Jurkat, Clone E6-1 (cell line): ENCODE measurements at regions not wholly inside any gene's neighbourhood (a gene's known extent, or its start where the extent isn't known, plus 50 kb on each side); places are given as distances from the start of the nearest gene placed in this dataset.

Experiments
- DNase-seq: peaks from one replicate; pipeline ENCODE4 v3.0.0-alpha.2; 2011; ENCODE audit warnings: low read depth, low spot score
- H3K4me3 ChIP-seq: 2 replicates; pipeline ENCODE4 v1.5.1; 2011; ENCODE audit warnings: mild to moderate bottlenecking, low read length, control low read depth, moderate library complexity

DNA sequence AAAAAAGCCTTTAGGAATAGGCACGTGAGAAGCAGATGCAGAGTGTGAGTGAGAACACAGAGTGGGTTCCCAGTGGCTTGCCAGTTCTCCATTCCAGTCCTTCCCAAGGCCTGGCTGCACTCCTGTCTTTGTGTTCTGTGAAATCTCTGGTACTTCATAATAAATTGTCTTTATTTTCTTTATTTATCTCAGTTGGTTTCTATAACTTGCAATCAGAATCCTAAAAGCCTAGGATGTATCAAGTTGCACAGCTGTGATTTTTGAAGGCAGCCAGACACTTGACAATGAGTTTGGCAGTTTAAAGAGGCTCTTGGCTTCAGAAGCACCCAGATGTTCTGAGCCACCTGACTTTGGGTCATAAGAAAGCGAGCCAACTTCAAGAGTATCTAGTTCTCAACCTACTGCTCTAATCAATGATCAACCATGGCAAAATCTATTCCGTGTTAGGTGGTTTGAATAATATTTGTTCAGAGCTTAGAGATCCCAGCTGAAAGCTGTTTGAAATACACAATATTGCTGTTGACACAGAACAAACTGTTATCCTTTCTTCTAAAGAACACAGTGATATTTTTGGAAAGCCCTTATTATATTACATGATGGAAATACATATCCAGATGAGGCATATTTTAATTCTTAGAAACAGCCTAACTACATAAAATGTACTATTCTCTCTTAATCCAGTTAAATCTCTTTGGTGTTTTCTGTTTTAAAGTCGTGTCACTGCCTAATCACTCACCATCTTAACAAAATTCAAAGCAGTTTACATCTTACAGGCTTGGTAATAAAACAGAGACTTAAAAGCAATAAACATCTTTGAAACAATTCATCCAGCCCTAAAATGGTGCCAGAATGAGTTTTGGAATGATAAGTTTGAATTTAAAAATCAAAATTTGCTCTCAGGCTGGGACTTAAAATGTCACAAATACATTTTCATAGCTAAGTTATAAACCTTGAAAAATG lies 483.0 kb upstream of the NBEA start:
- no peak for DNase-seq

DNA sequence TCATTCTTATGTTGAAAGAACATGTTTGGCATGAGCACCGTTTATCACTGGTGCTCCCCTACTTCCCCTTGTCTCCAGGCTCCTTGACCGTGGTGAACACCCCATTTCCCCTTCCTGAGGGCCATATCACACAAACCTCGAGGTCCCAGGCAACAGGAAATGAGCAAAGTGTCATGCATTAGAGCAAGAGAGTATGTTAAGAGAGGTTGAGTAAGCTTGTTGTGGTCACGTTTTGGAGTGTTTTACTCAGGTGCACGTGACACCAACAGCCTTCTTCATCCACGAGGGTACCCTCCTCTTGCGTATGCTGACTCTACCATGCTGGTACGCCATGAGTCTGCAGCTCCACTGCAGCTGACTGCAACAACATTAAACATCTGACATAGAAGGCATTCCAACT lies 482.2 kb upstream of the NBEA start:
- no peak overlapping the region for H3K4me3 ChIP-seq
- peak; percentile 1 for DNase-seq

More for the DNA sequence above, 483.0 kb upstream of the NBEA start:
- no peak overlapping the region for H3K4me3 ChIP-seq

DNA sequence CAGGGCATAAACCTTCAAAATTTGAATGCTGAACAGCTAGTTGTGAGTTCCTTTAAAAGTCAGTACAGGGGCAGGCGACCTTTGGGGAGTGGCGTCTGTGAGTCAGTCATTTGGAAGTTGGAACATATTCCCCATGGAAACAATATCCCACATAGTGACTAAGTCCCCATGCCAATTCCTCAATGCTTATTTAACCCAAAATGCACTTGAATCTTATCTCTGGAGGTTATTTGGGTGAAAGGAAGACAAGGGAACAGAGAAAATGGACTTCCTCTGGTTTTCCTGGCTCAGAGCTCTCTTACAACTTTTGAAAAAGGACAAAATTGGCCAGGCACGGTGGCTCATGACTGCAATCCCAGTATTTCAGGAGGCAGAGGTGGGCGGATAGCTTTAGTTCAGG lies 479.2 kb upstream of the NBEA start:
- no peak overlapping the region for H3K4me3 ChIP-seq
- DNase-seq, result no peak

DNA sequence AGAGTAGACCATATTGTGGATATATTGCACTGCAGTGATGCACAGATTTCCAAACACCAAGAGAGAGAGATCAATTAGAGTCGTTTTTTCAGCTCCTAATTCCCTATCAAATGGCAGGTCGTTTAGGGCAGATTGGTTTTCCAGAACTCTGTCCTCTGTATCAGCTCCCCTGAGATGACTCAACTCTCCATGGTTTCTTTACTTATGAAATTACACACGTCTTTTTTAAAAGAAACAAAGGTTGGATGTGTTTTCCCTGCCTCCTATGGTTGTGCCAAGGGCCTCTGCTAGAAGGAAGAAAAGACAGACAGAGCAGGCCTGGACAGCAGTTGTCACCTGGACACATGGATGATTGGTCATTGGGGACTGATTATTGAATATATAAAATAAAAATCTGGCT lies 478.1 kb upstream of the NBEA start:
- no peak for DNase-seq
- H3K4me3 ChIP-seq, result no peak overlapping the region

DNA sequence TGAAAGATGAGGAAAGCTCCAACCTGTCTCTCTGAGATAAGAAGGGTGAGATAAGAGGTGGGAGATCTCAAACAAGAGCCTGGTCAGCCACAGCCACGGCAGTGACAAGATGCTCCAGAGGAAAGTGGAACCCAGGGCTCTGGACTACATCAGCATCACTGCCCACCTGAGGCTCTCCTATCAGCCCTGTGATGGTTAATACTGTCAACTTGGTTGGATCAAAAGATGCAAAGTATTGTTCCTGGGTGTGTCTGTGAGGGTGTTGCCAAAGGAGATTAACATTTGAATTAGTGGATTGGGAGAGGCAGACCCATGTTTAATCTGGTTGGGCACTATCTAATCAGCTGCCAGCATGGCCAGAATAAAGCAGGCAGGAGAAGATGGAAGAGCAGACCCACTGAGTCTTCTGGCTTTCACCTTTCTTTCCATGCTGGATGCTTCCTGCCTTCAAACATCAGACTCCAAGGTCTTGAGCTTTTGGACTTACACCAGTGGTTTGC lies 476.6 kb upstream of the NBEA start:
- H3K4me3 ChIP-seq, result no peak overlapping the region
- DNase-seq, result no peak

DNA sequence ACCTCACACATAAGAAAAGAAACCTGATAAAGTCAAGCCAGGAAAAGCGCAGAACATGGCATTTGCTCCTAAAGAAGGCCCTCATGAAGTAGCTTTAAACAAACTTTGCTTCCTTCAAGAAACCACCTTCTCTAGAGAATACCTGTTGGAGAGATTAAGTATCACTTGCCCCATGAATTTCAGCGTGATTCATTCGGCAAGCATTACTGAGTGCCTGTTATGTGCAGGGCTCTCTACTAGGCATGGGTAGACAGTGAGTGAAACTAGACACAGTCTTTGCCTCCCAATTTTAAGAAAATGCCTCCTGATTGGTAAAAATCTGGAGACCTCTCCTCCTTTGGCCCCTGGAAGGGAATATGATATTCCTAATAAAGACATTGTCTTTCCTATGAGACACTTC lies 475.8 kb upstream of the NBEA start:
- H3K4me3 ChIP-seq, result no peak overlapping the region
- DNase-seq, result no peak

DNA sequence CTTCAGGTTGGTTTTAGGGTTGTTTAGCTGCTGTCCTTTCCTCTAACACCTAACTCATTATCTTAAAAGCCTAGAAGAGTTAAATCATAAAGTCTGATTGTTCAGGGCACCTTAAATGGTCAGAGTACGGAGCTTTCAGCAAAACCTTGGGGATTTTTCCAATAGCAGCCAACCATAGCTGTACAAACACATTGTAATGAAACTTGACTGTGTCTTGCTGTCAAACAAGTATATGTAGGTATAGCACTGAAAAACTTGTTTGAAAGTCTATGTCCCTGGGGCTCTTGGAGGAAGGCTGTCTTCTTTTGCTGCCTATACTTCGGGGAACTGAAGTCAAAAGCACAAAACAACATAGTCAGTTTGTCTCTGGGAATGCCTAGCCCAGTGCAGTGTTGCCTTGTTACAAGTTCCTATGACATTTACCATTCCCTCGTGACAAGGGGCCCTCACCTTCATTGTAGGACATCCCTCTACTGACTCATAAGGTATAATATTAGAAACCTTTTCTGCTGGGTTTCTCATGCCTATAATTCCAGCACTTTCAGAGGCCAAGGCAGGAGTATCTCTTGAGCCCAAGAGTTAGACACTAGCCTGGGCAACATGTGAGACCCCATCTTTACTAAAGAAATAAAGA lies 474.5 kb upstream of the NBEA start:
- H3K4me3 ChIP-seq, result no peak overlapping the region
- DNase-seq, result no peak

DNA sequence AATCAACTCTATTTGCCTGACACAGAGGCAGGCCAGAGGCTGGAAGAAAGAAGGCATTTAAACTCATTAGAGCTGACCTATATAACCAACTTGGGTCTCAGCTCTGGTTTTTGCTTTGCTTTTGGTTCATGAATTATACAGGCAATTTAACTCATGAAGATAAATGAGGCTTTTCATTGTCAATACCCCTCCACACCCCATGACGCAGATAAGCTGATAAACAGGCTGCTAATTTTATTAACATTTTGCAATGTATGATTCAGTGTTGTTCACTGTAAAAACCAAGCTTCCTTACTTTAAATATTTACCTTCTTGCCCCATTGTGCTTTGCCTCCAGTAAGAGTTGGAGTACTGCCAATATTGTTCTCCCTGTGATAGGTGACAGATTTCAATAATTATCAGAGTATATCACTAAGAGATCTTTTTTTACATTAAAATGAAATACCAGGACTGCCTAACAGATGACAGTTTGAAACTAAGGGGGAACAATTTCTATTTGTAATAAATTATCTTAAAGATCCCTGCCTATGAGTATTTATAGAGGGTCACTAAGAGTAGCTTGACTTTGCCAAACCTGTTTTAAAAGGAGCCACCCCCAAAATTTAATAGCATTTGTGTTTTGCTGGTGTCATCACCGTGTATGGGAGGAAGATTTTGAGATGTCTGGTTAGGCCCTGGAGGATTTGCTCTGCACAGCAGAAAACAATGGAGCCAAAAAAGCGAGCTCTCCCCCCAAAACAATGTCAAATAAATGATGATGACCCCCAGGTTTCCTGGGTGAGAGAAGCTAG lies 472.7 kb upstream of the NBEA start:
- no peak overlapping the region for H3K4me3 ChIP-seq
- no peak for DNase-seq

DNA sequence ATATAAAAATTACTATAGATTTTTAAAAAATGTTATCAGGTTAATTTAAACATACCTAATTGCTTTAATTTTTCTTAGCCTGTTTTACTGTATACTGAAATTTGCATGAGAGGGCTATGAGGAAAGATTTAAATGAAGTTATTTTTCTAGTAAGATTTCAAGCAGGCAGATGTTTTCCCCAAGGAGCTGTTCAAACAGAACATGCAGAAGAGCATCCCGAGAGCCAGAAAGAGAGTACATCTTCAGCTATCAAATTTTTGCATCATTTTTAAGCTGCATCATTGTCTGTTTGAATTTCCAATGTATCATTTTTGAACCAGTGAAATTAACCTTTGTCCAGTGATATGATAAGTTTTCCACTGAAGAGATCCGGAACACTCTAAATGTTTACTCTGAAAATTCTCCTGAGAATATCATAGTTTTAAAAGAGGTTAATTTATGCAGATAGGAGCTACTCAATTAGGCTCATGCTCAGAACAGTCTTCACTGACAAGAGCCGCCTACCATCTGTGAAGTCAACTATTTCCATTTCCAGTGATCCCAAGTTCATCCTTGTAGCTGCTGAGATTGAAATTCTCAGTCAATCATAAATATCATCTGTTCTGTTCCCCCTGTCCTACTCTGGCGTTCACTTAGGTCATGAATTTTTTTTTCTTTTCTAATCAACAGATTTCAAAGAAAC lies 467.7 kb upstream of the NBEA start:
- DNase-seq, result no peak
- H3K4me3 ChIP-seq, result no peak overlapping the region

DNA sequence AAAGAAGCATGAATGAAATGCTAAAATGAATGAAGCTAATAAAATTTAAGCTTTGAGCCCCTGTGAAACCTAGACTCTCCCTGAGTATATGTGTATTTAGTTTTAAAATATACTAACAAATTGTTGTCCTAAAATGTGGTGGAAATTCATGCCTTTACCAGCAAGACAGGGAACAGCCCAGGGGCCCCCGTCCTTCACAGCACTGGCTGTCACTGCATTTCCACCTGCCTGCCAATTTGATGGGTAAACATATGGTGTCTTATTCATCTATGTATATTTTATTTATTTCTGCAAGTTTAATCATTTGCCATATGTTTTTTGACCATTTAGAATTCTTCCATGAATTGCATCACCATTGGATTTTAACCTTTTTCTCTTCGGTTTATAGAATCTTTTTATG lies 463.7 kb upstream of the NBEA start:
- H3K4me3 ChIP-seq, result no peak overlapping the region
- DNase-seq, result no peak

DNA sequence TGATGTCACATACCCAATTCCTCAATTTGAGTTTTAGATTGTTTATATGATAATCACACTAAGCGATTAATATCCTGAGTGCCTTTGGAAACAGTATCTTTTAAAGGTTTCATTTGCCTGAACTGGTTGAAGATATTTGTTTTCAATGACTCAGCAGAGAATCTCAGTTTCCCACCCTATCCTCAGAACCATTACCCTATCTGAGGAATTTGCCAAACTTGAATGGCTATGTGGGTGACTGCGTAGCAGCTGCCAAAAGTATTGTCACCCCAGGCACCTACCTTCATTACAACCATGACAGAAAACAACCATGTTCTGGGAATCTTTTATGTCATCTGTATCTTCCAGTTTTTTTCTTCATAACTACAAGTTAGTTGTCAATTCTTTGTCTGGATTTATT lies 440.1 kb upstream of the NBEA start:
- DNase-seq, result no peak
- no peak overlapping the region for H3K4me3 ChIP-seq

DNA sequence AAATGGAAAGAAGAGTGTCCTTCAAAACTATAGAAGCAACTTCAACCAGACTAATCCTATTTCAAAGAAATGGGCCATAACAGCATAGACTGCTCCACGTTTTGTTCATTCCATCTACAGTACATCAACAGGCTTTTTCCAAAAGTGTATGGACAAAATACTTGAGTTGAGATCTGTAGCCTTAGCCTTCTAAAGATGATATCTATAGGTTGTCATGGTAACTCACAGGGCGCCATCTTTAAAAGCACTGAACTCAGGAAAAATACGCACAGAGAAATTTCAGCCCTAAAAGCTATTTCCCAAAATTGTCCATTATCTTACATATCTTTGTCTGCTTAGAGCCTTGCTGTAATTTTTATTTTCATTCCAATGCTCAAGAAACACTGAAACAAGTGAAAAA lies 439.4 kb upstream of the NBEA start:
- H3K4me3 ChIP-seq, result no peak overlapping the region
- DNase-seq, result no peak

DNA sequence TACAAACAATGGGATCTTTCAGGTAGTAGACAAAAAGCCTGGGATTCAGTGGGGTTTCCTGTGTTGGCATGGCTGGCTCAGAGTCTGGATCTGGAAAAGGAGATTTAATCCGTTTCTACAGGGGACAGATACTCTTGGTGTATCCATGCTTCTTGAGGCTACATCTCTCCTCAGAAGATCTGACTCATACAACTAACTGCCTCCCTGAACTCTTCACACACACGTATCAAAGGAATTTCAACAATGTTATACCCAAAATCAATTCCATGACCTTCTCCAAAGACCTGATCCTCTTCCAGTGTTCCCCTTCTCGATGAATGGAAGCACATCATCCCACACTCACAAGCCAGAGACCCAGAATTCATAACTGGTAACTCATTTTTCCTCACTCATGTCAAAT lies 435.3 kb upstream of the NBEA start:
- DNase-seq, result no peak
- no peak overlapping the region for H3K4me3 ChIP-seq

DNA sequence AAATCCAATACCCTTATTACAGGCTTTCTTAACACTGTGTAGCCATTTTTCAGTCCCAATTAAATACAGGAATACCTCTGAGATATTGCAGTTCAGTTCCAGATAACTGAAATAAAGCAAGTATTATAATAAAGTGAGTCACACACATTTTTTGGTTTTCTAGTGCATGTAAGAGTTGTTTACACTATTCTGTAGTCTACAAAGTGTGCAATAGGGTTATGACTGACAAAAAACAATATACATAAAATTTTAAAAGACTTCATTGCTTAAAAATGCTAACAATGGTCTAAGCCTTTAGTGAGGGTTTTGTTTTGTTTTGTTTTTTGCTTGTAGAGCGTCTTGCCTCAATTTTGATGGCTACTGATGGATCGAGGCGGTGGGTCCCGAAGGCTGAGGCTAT lies 434.4 kb upstream of the NBEA start:
- DNase-seq, result no peak
- H3K4me3 ChIP-seq, result no peak overlapping the region

DNA sequence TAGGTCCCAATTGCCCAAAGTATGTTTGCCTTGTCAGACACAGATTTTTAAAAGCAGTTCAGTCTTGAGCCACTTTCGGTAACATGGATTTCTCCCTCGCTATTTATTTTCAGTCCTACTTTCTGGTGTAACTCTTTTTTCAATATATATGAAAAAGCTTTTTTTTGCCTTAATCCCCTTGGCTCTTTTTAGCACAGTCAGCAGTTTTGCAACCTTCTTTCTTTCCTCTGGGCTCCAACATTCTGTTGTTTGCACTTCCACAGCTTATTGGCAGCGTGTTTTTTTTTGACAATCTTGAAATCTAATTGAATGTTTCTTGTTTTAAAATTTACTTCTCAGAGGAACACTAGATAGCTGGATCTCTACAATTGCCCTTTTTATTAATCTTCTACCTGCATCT lies 429.3 kb upstream of the NBEA start:
- no peak for DNase-seq
- H3K4me3 ChIP-seq, result no peak overlapping the region

DNA sequence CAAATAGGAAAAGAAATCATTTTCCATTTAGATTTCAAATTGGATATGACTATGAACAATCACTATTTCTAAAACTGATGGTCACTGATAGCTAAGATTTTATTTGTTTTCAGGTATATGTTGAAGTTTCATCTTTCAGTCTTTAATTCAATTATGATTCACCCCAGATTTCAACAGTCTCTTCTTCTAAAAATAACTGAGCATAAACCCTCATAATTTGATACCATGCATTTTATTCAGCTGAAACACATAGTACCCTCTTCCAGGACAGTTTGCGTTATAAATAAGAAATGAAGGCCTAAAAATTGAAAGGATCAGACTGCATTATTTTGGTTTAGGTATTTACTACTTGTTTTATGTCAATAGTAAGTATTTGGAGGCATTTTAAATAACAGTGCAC lies 428.5 kb upstream of the NBEA start:
- no peak overlapping the region for H3K4me3 ChIP-seq
- DNase-seq, result no peak

DNA sequence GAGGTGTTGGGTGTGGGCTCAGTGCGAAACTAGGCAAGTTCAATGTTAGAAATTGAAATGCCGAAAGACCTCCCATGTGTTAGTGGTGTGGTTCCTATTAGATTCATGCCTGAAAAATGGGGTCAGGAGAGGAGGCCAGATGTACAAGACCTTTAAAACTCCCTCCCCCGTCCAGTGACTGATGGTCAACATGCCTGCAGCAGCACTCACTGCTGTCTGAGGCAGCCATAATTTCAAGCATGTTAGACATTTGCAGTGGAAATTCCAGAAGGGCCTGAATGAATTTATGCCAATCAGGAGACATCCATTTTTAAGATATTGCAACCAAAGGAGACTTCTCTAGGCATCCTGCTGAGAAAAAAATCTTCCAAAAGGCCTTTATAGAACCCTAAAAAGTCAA lies 426.9 kb upstream of the NBEA start:
- H3K4me3 ChIP-seq, result no peak overlapping the region
- no peak for DNase-seq

DNA sequence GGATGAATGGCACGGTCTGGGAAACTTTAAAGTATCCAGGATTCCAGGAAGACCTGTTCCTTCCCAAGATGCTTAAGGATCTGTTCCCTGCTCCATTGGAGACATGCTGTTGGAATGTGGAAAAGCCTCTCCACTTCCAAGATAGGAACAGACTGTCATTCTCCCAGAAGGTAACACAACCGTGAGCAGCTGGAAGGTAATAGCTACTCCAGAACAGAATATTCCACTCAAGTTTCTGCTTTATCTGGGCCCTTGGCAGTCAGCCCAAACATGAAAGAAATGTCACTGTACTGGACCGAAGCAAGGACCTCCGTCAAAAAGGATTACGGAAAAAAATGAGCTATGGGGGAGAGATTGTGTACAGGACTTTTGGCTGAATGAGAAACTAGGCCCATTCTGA lies 420.9 kb upstream of the NBEA start:
- H3K4me3 ChIP-seq, result no peak overlapping the region
- DNase-seq, result no peak

DNA sequence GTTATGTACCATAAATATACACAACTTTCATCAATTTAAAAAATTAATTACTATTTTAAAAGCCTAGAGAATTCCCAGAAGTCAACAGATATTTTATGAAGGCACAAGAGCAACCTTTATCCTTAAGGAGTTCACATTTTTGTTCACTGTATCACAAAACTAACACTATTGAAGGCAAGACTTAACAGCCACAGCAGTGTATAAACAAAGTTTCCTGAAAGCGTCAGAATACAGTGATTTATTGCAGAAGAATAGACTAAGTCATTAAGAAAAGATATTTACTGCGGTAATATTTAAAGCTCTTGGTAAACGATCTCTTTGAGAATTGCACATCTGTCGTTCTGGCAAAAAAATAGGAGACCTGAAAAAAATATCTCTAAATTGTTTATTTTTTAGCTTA lies 419.3 kb upstream of the NBEA start:
- DNase-seq, result no peak

More for the DNA sequence above, 419.3 kb upstream of the NBEA start:
- no peak overlapping the region for H3K4me3 ChIP-seq
